Stomach (tissue), 8 donors: ENCODE measurements at regions not wholly inside any gene's neighbourhood (a gene's known extent, or its start where the extent isn't known, plus 50 kb on each side); places are given as distances from the start of the nearest gene placed in this dataset.

ENCODE experiments used
- DNase-seq, 2 donors: peaks; one replicate each; pipeline versions ENCODE4 v3.0.0 to v3.0.0-alpha.2; 2013 to 2019
- H3K27ac ChIP-seq, 5 donors: fragments of 200-600 bp in 4 of 5; sonication (generic) in 4 of 5; one replicate each; pipeline ENCODE4 v1.5.1; 2013 to 2019; ENCODE audit warnings: mild to moderate bottlenecking in 1 of 5, moderate library complexity in 1 of 5
- H3K27me3 ChIP-seq, 3 donors: fragments of 200-600 bp; sonication (generic); one replicate each; pipeline ENCODE4 v1.5.1; 2017 to 2019; ENCODE audit warnings: mixed run types in 1 of 3
- H3K36me3 ChIP-seq, 4 donors: fragments of 200-600 bp; sonication (generic); 1 replicate in 3 of 4; 2 replicates in 1 of 4; pipeline ENCODE4 v1.5.1; 2016 to 2019
- H3K4me1 ChIP-seq, 4 donors: fragments of 200-600 bp; sonication (generic); one replicate each; pipeline ENCODE4 v1.5.1; 2016 to 2019
- H3K4me3 ChIP-seq, 4 donors: fragments of 200-600 bp; sonication (generic) in 3 of 4; one replicate each; pipeline ENCODE4 v1.5.1; 2016 to 2019; ENCODE audit warnings: mild to moderate bottlenecking in 1 of 4
- H3K9me3 ChIP-seq, 4 donors: fragments of 200-600 bp; sonication (generic); one replicate each; pipeline ENCODE4 v1.5.1; 2016 to 2019
- EP300 ChIP-seq: sonication (generic); formaldehyde crosslinking; IDR thresholded peaks from one replicate; pipeline ENCODE4 v1.6.1; 2017; ENCODE audit warnings: antibody characterized with exemption
- POLR2A ChIP-seq, 4 donors: fragments of 450-650 bp; IDR thresholded peaks; one replicate each; pipeline ENCODE4 v1.6.1; 2016; ENCODE audit warnings: antibody characterized with exemption in 4 of 4, control low read depth in 2 of 4, mild to moderate bottlenecking in 1 of 4, moderate library complexity in 1 of 4
- POLR2AphosphoS5 ChIP-seq, 3 donors: sonication (generic); formaldehyde crosslinking; IDR thresholded peaks; one replicate each; pipeline ENCODE4 v1.6.1; 2016; ENCODE audit warnings: antibody characterized with exemption in 3 of 3
- whole genome bisulfite sequencing, 5 donors: extraction: QIAGEN DNeasy Blood & Tissue Kit in 3 of 5; methylation state at CpG; one replicate each; pipeline versions ENCODE4 v1.1.5 to v1.1.7; 2013 to 2018; 5-methylcytosine and 5-hydroxymethylcytosine counted together
- intact Hi-C: fragments of 100-400 bp; cut with DNase I; formaldehyde crosslinking; loops from one replicate; pipeline ENCODE4 v1.15.1; 2023; ENCODE audit warnings: low total_unique reads
- TF ChIP-seq, protein P1 (sequence below), 7 experiments: fragments of 450-650 bp in 4 of 7; fragments of 200-600 bp in 3 of 7; sonication (generic) in 3 of 7; IDR thresholded peaks; one replicate each; pipeline ENCODE4 v1.5.1; 2016 to 2019; ENCODE audit warnings: antibody characterized with exemption in 7 of 7, control low read depth in 2 of 7, mild to moderate bottlenecking in 1 of 7
- donor health status: healthy with polysubstance abuse.
- donor health status: Bipolar disorder and iron deficiency.
- donor health status: healthy.

DNA sequence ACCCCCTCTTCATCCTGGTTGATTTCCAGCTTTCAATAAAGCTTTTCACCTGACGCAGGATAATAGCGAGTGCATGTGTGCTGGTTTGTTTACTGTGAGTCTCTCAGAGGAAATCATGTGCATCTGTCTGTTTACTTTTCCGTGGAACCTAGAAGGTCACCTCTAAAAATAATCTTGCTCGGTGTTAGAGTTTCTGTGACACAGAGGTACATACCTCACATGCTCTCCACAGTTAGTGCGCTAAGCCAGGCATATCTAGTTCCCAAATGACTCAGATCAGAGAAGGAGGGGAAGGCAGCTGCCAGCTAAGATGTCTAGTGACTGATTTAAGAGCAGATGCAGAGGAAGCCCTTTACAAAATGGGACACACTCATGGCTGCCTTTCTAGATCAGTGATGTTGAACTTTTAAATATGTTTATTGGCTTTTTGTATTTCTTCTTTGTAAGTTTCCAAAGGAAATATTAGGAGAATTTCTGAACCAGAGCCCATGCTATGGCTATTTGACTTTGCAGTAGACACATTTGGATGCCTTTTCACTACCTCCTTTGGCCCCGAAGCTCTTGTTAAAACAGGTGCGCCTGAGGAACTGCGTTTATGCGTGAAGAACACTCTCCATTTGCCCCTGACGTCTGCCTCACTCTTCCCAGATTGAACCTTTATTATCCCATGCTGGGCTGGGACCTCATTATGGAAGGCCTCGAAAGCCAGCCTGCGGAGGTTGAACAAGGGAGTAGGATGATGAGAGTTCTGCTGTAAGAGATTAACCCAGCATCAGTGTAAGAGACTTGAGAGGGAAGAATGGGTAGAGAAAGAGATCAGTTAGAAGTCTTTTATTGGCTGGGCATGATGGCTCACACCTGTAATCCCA is 145.6 kb downstream of the FAM161A start:
- Histone ChIP-seq H3K4me1 (peaks cover 0 to 10% (median 3%) of the 10 kb centered on the region in 4 donors), H3K27ac (peak overlapping the region in 4 of 5 donors; percentile 6 to 59 (median 27)), H3K27me3 (no peaks in the 10 kb centered on the region), H3K4me3 (no peak overlapping the region), H3K36me3 (no peaks in the 10 kb centered on the region), H3K9me3 (no peaks in the 10 kb centered on the region)
- TF ChIP-seq POLR2A (IDR thresholded peaks at IDR 0.05): no peak
- no peak for TF ChIP-seq EP300
- TF ChIP-seq, protein P1, sequence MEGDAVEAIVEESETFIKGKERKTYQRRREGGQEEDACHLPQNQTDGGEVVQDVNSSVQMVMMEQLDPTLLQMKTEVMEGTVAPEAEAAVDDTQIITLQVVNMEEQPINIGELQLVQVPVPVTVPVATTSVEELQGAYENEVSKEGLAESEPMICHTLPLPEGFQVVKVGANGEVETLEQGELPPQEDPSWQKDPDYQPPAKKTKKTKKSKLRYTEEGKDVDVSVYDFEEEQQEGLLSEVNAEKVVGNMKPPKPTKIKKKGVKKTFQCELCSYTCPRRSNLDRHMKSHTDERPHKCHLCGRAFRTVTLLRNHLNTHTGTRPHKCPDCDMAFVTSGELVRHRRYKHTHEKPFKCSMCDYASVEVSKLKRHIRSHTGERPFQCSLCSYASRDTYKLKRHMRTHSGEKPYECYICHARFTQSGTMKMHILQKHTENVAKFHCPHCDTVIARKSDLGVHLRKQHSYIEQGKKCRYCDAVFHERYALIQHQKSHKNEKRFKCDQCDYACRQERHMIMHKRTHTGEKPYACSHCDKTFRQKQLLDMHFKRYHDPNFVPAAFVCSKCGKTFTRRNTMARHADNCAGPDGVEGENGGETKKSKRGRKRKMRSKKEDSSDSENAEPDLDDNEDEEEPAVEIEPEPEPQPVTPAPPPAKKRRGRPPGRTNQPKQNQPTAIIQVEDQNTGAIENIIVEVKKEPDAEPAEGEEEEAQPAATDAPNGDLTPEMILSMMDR (IDR thresholded peaks at IDR 0.05): no peak
- peak; percentile 21 to 78 (median 58) for TF ChIP-seq POLR2AphosphoS5 (IDR thresholded peaks at IDR 0.05)
- intact Hi-C loops: no loop called here
- peak; percentile 60 to 68 for DNase-seq
- 54 to 61% (median 56%) methylated on average over 12 of the region's 12 CpGs for WGBS, 5 donors

DNA sequence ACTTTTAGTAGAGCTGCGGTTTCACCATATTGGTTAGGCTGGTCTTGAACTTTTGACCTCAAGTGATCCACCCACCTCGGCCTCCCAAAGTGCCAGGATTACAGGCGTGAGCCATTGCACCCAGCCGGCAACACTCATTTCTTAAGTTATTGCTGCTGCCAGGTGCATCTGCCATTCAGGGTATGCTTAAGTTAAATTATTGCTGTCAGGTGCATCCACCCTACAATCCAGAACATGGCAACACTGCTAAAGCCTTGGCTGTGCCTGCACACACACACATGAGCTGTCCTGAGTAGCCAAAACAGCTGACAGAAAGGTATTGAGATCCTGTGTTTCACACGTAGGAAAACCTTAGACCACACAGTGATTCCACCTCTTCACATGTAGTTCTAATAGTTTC is 148.2 kb downstream of the FAM161A start:
- no peaks in the 10 kb centered on the region for H3K27me3 ChIP-seq
- H3K9me3 ChIP-seq: no peaks in the 10 kb centered on the region
- H3K4me3 ChIP-seq: no peak overlapping the region
- DNase-seq: no peak
- TF ChIP-seq POLR2AphosphoS5 (IDR thresholded peaks at IDR 0.05): no peak
- TF ChIP-seq, protein P1 (IDR thresholded peaks at IDR 0.05): no peak
- TF ChIP-seq POLR2A (IDR thresholded peaks at IDR 0.05): no peak
- no peak for TF ChIP-seq EP300
- H3K27ac ChIP-seq: no peak overlapping the region
- peaks cover 0 to 10% (median 3%) of the 10 kb centered on the region in 4 donors for H3K4me1 ChIP-seq
- intact Hi-C loops: no loop called here
- H3K36me3 ChIP-seq: no peaks in the 10 kb centered on the region
- WGBS, 5 donors: 77 to 89% (median 83%) methylated on average over 5 of the region's 5 CpGs

DNA sequence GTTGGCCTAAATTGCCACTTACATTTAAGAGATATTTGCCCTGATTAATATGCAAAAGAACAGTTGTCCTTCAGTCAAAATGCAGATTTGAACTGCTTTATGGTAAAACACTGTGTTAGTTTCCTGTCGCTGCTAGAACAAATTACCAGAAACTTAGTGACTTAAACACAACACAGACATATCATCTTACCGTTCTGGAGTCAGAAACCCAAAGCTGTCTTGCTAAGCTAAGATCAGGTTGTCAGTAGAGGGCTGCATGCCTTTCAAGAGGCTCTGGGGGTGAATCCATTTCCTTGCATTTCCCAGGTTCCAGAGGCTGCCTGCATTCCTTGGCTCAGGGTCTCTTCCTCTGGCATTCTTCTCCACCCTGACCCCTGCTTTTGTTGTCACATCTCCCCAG is 149.5 kb downstream of the FAM161A start:
- H3K27me3 ChIP-seq: no peaks in the 10 kb centered on the region
- peaks cover 0 to 10% (median 3%) of the 10 kb centered on the region in 4 donors for H3K4me1 ChIP-seq
- no peaks in the 10 kb centered on the region for H3K36me3 ChIP-seq
- no peaks in the 10 kb centered on the region for H3K9me3 ChIP-seq
- no peak overlapping the region for H3K27ac ChIP-seq
- TF ChIP-seq POLR2A (IDR thresholded peaks at IDR 0.05): no peak
- TF ChIP-seq, protein P1 (IDR thresholded peaks at IDR 0.05): no peak
- no peak for TF ChIP-seq POLR2AphosphoS5 (IDR thresholded peaks at IDR 0.05)
- no peak for TF ChIP-seq EP300
- 63 to 75% (median 71%) methylated on average over 2 of the region's 2 CpGs for WGBS, 5 donors
- H3K4me3 ChIP-seq: no peak overlapping the region
- DNase-seq: no peak
- intact Hi-C loops: no loop called here

DNA sequence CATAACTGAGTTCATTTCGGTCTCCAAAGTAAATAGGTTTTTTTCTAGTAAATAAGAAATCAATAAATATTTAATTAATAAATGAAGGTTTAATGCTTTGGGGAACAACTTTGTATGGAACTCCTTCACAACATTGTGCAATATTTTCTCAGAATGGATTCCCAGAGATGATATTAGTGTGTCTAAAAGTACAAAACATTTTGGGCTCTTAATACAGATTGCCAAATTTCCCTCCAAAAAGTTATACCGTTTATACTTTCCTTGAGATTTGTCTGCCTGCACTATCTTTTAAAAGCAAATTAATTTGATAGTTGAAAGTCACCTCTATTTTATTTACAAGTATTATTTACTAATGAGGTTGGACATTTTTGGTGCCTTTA is 151.8 kb downstream of the FAM161A start:
- Histone ChIP-seq H3K27me3 (no peaks in the 10 kb centered on the region), H3K9me3 (no peaks in the 10 kb centered on the region), H3K27ac (no peak overlapping the region), H3K4me1 (no peaks in the 10 kb centered on the region), H3K36me3 (no peaks in the 10 kb centered on the region), H3K4me3 (no peak overlapping the region)
- DNase-seq: no peak
- intact Hi-C loops: no loop called here
- TF ChIP-seq POLR2AphosphoS5 (IDR thresholded peaks at IDR 0.05): no peak
- no peak for TF ChIP-seq EP300
- TF ChIP-seq POLR2A (IDR thresholded peaks at IDR 0.05): no peak
- TF ChIP-seq, protein P1 (IDR thresholded peaks at IDR 0.05): no peak
- 36 to 61% (median 43%) methylated on average over 2 of the region's 2 CpGs for WGBS, 5 donors
